Liver (tissue), 8 donors: ENCODE measurements at regions not wholly inside any gene's neighbourhood (a gene's known extent, or its start where the extent isn't known, plus 50 kb on each side); places are given as distances from the start of the nearest gene placed in this dataset.

Experiments used
- DNase-seq: peaks from one replicate; pipeline ENCODE4 v3.0.0-alpha.2; 2017; ENCODE audit warnings: low spot score
- H3K27ac ChIP-seq, 2 donors: one replicate each; pipeline ENCODE4 v1.7.0; 2013; ENCODE audit warnings: inconsistent platforms in 2 of 2, low read length in 2 of 2, control low read depth in 1 of 2, low read depth in 1 of 2, mild to moderate bottlenecking in 1 of 2
- H3K27me3 ChIP-seq, 4 donors: one replicate each; pipeline versions ENCODE4 v1.6.1 to v1.7.0; 2013; ENCODE audit warnings: low read length in 3 of 4, inconsistent platforms in 1 of 4, mild to moderate bottlenecking in 1 of 4, moderate library complexity in 1 of 4; ENCODE audit not compliant: control insufficient read depth in 4 of 4, insufficient read depth in 4 of 4
- H3K36me3 ChIP-seq, 4 donors: one replicate each; pipeline versions ENCODE4 v1.6.1 to v1.7.0; 2013; ENCODE audit warnings: low read length in 3 of 4, mild to moderate bottlenecking in 3 of 4, low read depth in 1 of 4, moderate library complexity in 1 of 4; ENCODE audit not compliant: control insufficient read depth in 4 of 4, insufficient read depth in 3 of 4
- H3K4me1 ChIP-seq, 4 donors: one replicate each; pipeline versions ENCODE4 v1.6.1 to v1.7.0; 2013; ENCODE audit warnings: low read length in 3 of 4, mild to moderate bottlenecking in 3 of 4, moderate library complexity in 1 of 4; ENCODE audit not compliant: control insufficient read depth in 4 of 4, insufficient read depth in 4 of 4
- H3K4me3 ChIP-seq, 3 donors: one replicate each; pipeline versions ENCODE4 v1.6.1 to v1.7.0; 2013; ENCODE audit warnings: low read length in 3 of 3, control low read depth in 1 of 3, low read depth in 1 of 3, mild to moderate bottlenecking in 1 of 3
- H3K9ac ChIP-seq, 2 donors: one replicate each; pipeline ENCODE4 v1.7.0; 2013; ENCODE audit warnings: low read length in 2 of 2, mild to moderate bottlenecking in 2 of 2, moderate library complexity in 2 of 2, control low read depth in 1 of 2, low read depth in 1 of 2
- H3K9me3 ChIP-seq, 4 donors: one replicate each; pipeline versions ENCODE4 v1.6.1 to v1.7.0; 2013; ENCODE audit warnings: low read length in 3 of 4; ENCODE audit not compliant: control insufficient read depth in 4 of 4
- ATF3 ChIP-seq: IDR thresholded peaks from 2 replicates; pipeline ENCODE4 v1.6.1; 2016; ENCODE audit warnings: antibody characterized with exemption
- EGR1 ChIP-seq, 2 donors: IDR thresholded peaks; 2 replicates each; pipeline ENCODE4 v1.6.1; 2016 to 2018; ENCODE audit warnings: antibody characterized with exemption in 2 of 2, low read depth in 2 of 2
- FOXA1 ChIP-seq: IDR thresholded peaks from 2 replicates; pipeline ENCODE4 v1.6.1; 2016; ENCODE audit warnings: antibody characterized with exemption
- FOXA2 ChIP-seq: IDR thresholded peaks from 2 replicates; pipeline ENCODE4 v1.6.1; 2016; ENCODE audit warnings: antibody characterized with exemption
- GABPA ChIP-seq, 2 donors: IDR thresholded peaks in 1 of 2; conservative IDR thresholded peaks in 1 of 2; 2 replicates each; pipeline ENCODE4 v1.6.1; 2016; ENCODE audit warnings: antibody characterized with exemption in 2 of 2, mild to moderate bottlenecking in 1 of 2, moderate library complexity in 1 of 2
- HNF4A ChIP-seq, 2 donors: conservative IDR thresholded peaks; 2 replicates each; pipeline ENCODE4 v1.6.1; 2016; ENCODE audit warnings: antibody characterized with exemption in 2 of 2, mild to moderate bottlenecking in 2 of 2
- HNF4G ChIP-seq: IDR thresholded peaks from 2 replicates; pipeline ENCODE4 v1.6.1; 2016; ENCODE audit warnings: antibody characterized with exemption
- JUND ChIP-seq, 2 donors: IDR thresholded peaks; 2 replicates each; pipeline ENCODE4 v1.6.1; 2016; ENCODE audit warnings: antibody characterized with exemption in 2 of 2
- MAX ChIP-seq: IDR thresholded peaks from 2 replicates; pipeline ENCODE4 v1.6.1; 2016; ENCODE audit warnings: antibody characterized with exemption
- NR2F2 ChIP-seq: IDR thresholded peaks from 2 replicates; pipeline ENCODE4 v1.6.1; 2016; ENCODE audit warnings: antibody characterized with exemption
- RAD21 ChIP-seq, 2 donors: IDR thresholded peaks; 2 replicates each; pipeline ENCODE4 v1.6.1; 2016; ENCODE audit warnings: antibody characterized with exemption in 2 of 2, mild to moderate bottlenecking in 2 of 2
- REST ChIP-seq: IDR thresholded peaks from 2 replicates; pipeline ENCODE4 v1.6.1; 2016; ENCODE audit warnings: antibody characterized with exemption, mild to moderate bottlenecking
- RXRA ChIP-seq, 2 donors: IDR thresholded peaks; 2 replicates each; pipeline ENCODE4 v1.6.1; 2017 to 2018; ENCODE audit warnings: antibody characterized with exemption in 2 of 2, mild to moderate bottlenecking in 1 of 2
- SP1 ChIP-seq: IDR thresholded peaks from 2 replicates; pipeline ENCODE4 v1.6.1; 2018; ENCODE audit warnings: antibody characterized with exemption, mild to moderate bottlenecking
- TAF1 ChIP-seq: conservative IDR thresholded peaks from 2 replicates; pipeline ENCODE4 v1.6.1; 2016; ENCODE audit warnings: antibody characterized with exemption, mild to moderate bottlenecking
- YY1 ChIP-seq: IDR thresholded peaks from 2 replicates; pipeline ENCODE4 v1.6.1; 2016; ENCODE audit warnings: antibody characterized with exemption, mild to moderate bottlenecking
- WGBS: extraction: QIAGEN DNeasy Blood & Tissue Kit; methylation state at CpG from one replicate; pipeline ENCODE4 v1.1.7; 2013; 5-methylcytosine and 5-hydroxymethylcytosine counted together
- TF ChIP-seq, protein P1 (sequence below): IDR thresholded peaks from 2 replicates; pipeline ENCODE4 v1.6.1; 2016; ENCODE audit warnings: antibody characterized with exemption
- TF ChIP-seq, protein P2 (sequence below): fragments of 150-350 bp; IDR thresholded peaks from 2 replicates; pipeline ENCODE4 v1.5.1; 2017; ENCODE audit warnings: improper control_type of control experiment, low read depth, low read length; ENCODE audit not compliant: missing input control
- donor health status: healthy.
- donor health status: healthy.
- donor health status: healthy.
- donor health status: healthy.
- donor health status: healthy.

GRCh38 chr1:234838820-234839219 lies 228.8 kb upstream of the IRF2BP2 start:
- Histone ChIP-seq H3K9ac (no peak overlapping the region), H3K27me3 (no peaks in the 10 kb centered on the region), H3K36me3 (no peaks in the 10 kb centered on the region), H3K27ac (no peak overlapping the region), H3K4me1 (peaks cover 7 to 18% (median 13%) of the 10 kb centered on the region in 4 donors), H3K9me3 (no peaks in the 10 kb centered on the region), H3K4me3 (no peak overlapping the region)
- WGBS: 91% methylated on average over 1 of the region's 1 CpG
- TF ChIP-seq TAF1 (no peak), HNF4G (no peak), GABPA (IDR thresholded peaks at IDR 0.05 in 1 of 2, conservative IDR thresholded peaks at IDR 0.05 in 1 of 2) (no peak), MAX (no peak), REST (no peak), FOXA1 (no peak), ATF3 (no peak), HNF4A (conservative IDR thresholded peaks at IDR 0.05) (no peak), RXRA (IDR thresholded peaks at IDR 0.05) (no peak), SP1 (no peak), JUND (IDR thresholded peaks at IDR 0.05) (no peak), FOXA2 (no peak), RAD21 (IDR thresholded peaks at IDR 0.05) (no peak), YY1 (no peak), NR2F2 (no peak)
- TF ChIP-seq, protein P1, sequence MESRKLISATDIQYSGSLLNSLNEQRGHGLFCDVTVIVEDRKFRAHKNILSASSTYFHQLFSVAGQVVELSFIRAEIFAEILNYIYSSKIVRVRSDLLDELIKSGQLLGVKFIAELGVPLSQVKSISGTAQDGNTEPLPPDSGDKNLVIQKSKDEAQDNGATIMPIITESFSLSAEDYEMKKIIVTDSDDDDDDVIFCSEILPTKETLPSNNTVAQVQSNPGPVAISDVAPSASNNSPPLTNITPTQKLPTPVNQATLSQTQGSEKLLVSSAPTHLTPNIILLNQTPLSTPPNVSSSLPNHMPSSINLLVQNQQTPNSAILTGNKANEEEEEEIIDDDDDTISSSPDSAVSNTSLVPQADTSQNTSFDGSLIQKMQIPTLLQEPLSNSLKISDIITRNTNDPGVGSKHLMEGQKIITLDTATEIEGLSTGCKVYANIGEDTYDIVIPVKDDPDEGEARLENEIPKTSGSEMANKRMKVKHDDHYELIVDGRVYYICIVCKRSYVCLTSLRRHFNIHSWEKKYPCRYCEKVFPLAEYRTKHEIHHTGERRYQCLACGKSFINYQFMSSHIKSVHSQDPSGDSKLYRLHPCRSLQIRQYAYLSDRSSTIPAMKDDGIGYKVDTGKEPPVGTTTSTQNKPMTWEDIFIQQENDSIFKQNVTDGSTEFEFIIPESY: no peak
- TF ChIP-seq, protein P2, sequence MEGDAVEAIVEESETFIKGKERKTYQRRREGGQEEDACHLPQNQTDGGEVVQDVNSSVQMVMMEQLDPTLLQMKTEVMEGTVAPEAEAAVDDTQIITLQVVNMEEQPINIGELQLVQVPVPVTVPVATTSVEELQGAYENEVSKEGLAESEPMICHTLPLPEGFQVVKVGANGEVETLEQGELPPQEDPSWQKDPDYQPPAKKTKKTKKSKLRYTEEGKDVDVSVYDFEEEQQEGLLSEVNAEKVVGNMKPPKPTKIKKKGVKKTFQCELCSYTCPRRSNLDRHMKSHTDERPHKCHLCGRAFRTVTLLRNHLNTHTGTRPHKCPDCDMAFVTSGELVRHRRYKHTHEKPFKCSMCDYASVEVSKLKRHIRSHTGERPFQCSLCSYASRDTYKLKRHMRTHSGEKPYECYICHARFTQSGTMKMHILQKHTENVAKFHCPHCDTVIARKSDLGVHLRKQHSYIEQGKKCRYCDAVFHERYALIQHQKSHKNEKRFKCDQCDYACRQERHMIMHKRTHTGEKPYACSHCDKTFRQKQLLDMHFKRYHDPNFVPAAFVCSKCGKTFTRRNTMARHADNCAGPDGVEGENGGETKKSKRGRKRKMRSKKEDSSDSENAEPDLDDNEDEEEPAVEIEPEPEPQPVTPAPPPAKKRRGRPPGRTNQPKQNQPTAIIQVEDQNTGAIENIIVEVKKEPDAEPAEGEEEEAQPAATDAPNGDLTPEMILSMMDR: no peak
- no peak for DNase-seq

DNA sequence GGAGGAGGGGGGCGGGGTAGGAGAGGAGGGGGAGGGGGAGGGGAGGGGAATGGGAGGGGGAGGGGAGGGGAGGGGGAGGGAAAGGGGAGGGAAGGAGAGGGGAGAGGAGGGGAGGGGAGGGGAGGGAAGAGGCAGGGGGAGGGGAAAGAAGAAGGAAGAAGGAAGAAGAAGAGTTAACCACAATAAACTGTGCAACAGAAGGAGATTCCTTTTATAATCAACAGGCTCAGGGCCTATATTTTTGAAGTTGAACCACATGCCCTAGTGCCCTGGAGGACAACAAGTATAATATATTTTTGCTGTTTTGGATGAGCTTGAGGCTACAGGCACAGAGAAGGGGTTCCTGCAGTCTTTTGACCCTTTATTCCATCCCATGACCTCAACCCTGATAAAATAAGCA lies 228.2 kb upstream of the IRF2BP2 start:
- Histone ChIP-seq H3K27ac (no peak overlapping the region), H3K36me3 (no peaks in the 10 kb centered on the region), H3K4me1 (peaks cover 7 to 18% (median 13%) of the 10 kb centered on the region in 4 donors), H3K9ac (no peak overlapping the region), H3K27me3 (no peaks in the 10 kb centered on the region), H3K9me3 (no peaks in the 10 kb centered on the region), H3K4me3 (no peak overlapping the region)
- TF ChIP-seq NR2F2 (no peak), TAF1 (no peak), HNF4G (no peak), SP1 (no peak), YY1 (no peak), RXRA (IDR thresholded peaks at IDR 0.05) (no peak), REST (no peak), HNF4A (conservative IDR thresholded peaks at IDR 0.05) (no peak), GABPA (IDR thresholded peaks at IDR 0.05 in 1 of 2, conservative IDR thresholded peaks at IDR 0.05 in 1 of 2) (no peak), EGR1 (IDR thresholded peaks at IDR 0.05; ENCODE audit: low read depth in 2 of 2) (no peak), FOXA1 (no peak)
- TF ChIP-seq, protein P1: no peak
- no CpG with 5 or more reads among the region's 1 CpG for WGBS
- DNase-seq: no peak
